IMR-90 (cell line): ENCODE measurements at regions not wholly inside any gene's neighbourhood (a gene's known extent, or its start where the extent isn't known, plus 50 kb on each side); places are given as distances from the start of the nearest gene placed in this dataset.

Source experiments
- ATAC-seq: fragments of 200-7000 bp; cut with Tn5 transposase; 2 replicates; pipeline ENCODE4 v1.9.1; 2020; ENCODE audit warnings: low read depth, mild to moderate bottlenecking, moderate library complexity
- BruUV-seq: library from RNA; stranded (reverse); fragments of 400-500 nt; replicated peaks from 2 replicates; lab custom pipeline; 2021; lab: Mats Ljungman, UMichigan
- CTCF ChIA-PET: fragments of 300-600 bp; formaldehyde crosslinking; extraction: SDS; loops from one replicate; lab custom pipeline; 2021; ENCODE audit warnings: antibody characterized with exemption; lab: Yijun Ruan, JAX
- POLR2A ChIA-PET: fragments of 300-600 bp; sonication (Branson Sonifier 250); formaldehyde crosslinking; loops from one replicate; lab custom pipeline; 2022; ENCODE audit warnings: antibody characterized with exemption; ENCODE audit not compliant: unreplicated experiment; lab: Charles Lee
- DNase-seq: peaks from one replicate; pipeline ENCODE4 v3.0.0; 2013
- H2AFZ ChIP-seq: replicated peaks from 2 replicates; pipeline ENCODE3; 2013; ENCODE audit warnings: low read length, mild to moderate bottlenecking; ENCODE audit not compliant: poor library complexity
- H2AK5ac ChIP-seq: 2 replicates; pipeline ENCODE4 v1.6.1; 2013; ENCODE audit warnings: low read depth, low read length, inconsistent platforms
- H2AK9ac ChIP-seq: replicated peaks from 2 replicates; pipeline ENCODE3; 2013; ENCODE audit warnings: mild to moderate bottlenecking, low read depth, low read length, moderate library complexity; ENCODE audit not compliant: poor library complexity
- H2BK120ac ChIP-seq: 2 replicates; pipeline ENCODE4 v1.6.1; 2013; ENCODE audit warnings: low read depth, low read length, inconsistent platforms
- H2BK15ac ChIP-seq: 3 replicates; pipeline ENCODE4 v1.6.1; 2013; ENCODE audit warnings: low read depth, low read length, inconsistent platforms
- H2BK20ac ChIP-seq: 2 replicates; pipeline ENCODE4 v1.6.1; 2013; ENCODE audit warnings: low read depth, mild to moderate bottlenecking, inconsistent platforms, low read length, moderate library complexity
- H2BK5ac ChIP-seq: 2 replicates; pipeline ENCODE4 v1.6.1; 2013; ENCODE audit warnings: mild to moderate bottlenecking, low read depth, low read length, inconsistent platforms; ENCODE audit not compliant: poor library complexity, severe bottlenecking
- H3K14ac ChIP-seq: replicated peaks from 2 replicates; pipeline ENCODE4 v1.6.1; 2013; ENCODE audit warnings: low read depth, low read length, inconsistent platforms
- H3K18ac ChIP-seq: 2 replicates; pipeline ENCODE4 v1.6.1; 2013; ENCODE audit warnings: low read depth, low read length, control low read depth
- H3K23ac ChIP-seq: 2 replicates; pipeline ENCODE4 v1.6.1; 2013; ENCODE audit warnings: low read depth, low read length, inconsistent platforms
- H3K27ac ChIP-seq: 2 replicates; pipeline ENCODE4 v1.5.1; 2013; ENCODE audit warnings: mild to moderate bottlenecking, control low read depth, low read length; ENCODE audit not compliant: insufficient read depth
- H3K27me3 ChIP-seq: 2 replicates; pipeline ENCODE4 v1.6.1; 2013; ENCODE audit warnings: low read length; ENCODE audit not compliant: control insufficient read depth, insufficient read depth
- H3K36me3 ChIP-seq: 2 replicates; pipeline ENCODE4 v1.6.1; 2013; ENCODE audit warnings: low read length, mixed read lengths; ENCODE audit not compliant: control insufficient read depth, insufficient read depth
- H3K4ac ChIP-seq: 2 replicates; pipeline ENCODE4 v1.6.1; 2013; ENCODE audit warnings: low read depth, low read length, inconsistent platforms
- H3K4me1 ChIP-seq: 2 replicates; pipeline ENCODE4 v1.6.1; 2013; ENCODE audit warnings: low read length, mixed read lengths; ENCODE audit not compliant: control insufficient read depth, insufficient read depth
- H3K4me2 ChIP-seq: 2 replicates; pipeline ENCODE4 v1.6.1; 2013; ENCODE audit warnings: low read depth, mild to moderate bottlenecking, control low read depth, low read length, moderate library complexity
- H3K4me3 ChIP-seq: 2 replicates; pipeline ENCODE4 v1.5.1; 2013; ENCODE audit warnings: low read depth, mild to moderate bottlenecking, control low read depth, low read length, moderate library complexity; ENCODE audit not compliant: insufficient read depth
- H3K56ac ChIP-seq: 2 replicates; pipeline ENCODE4 v1.6.1; 2013; ENCODE audit warnings: low read length, inconsistent platforms; ENCODE audit not compliant: insufficient read depth; ENCODE audit errors: extremely low read depth
- H3K79me1 ChIP-seq, 2 experiments: 2 replicates each; pipeline ENCODE4 v1.6.1; 2013; ENCODE audit warnings: low read length in 2 of 2, inconsistent platforms in 1 of 2, low read depth in 1 of 2
- H3K9ac ChIP-seq: 2 replicates; pipeline ENCODE4 v1.6.1; 2013; ENCODE audit warnings: low read depth, low read length, control low read depth
- H3K9me1 ChIP-seq: 2 replicates; pipeline ENCODE4 v1.6.1; 2013; ENCODE audit warnings: low read length, inconsistent platforms; ENCODE audit not compliant: insufficient read depth
- H3K9me3 ChIP-seq: 2 replicates; pipeline ENCODE4 v1.6.1; 2013; ENCODE audit warnings: low read length; ENCODE audit not compliant: control insufficient read depth, insufficient read depth
- H4K20me1 ChIP-seq: 2 replicates; pipeline ENCODE4 v1.6.1; 2013; ENCODE audit warnings: low read length, inconsistent platforms; ENCODE audit not compliant: insufficient read depth
- H4K5ac ChIP-seq: 2 replicates; pipeline ENCODE4 v1.6.1; 2013; ENCODE audit warnings: mild to moderate bottlenecking, low read depth, low read length, control low read depth
- H4K8ac ChIP-seq, 2 experiments: 2 replicates each; pipeline ENCODE4 v1.6.1; 2013; ENCODE audit warnings: low read depth in 2 of 2, low read length in 2 of 2, control low read depth in 1 of 2, inconsistent platforms in 1 of 2
- H4K91ac ChIP-seq: 2 replicates; pipeline ENCODE4 v1.6.1; 2013; ENCODE audit warnings: low read depth, low read length, inconsistent platforms; ENCODE audit not compliant: insufficient read depth
- BHLHE40 ChIP-seq: fragments of 150-350 bp; IDR thresholded peaks from 2 replicates; pipeline ENCODE4 v1.6.1; 2016; ENCODE audit warnings: mild to moderate bottlenecking, low read depth, low read length
- CTCF ChIP-seq: conservative IDR thresholded peaks from 2 replicates; pipeline ENCODE4 v1.5.1; 2012; ENCODE audit warnings: mild to moderate bottlenecking, low read depth, low read length, improper control_type of control experiment
- MAZ ChIP-seq: IDR thresholded peaks from 2 replicates; pipeline ENCODE4 v1.6.1; 2012; ENCODE audit warnings: low read depth, mild to moderate bottlenecking, low read length, improper control_type of control experiment, moderate library complexity, borderline replicate concordance
- RFX5 ChIP-seq: IDR thresholded peaks from 2 replicates; pipeline ENCODE4 v1.8.0; 2012; ENCODE audit warnings: low read depth, mild to moderate bottlenecking, low read length, moderate library complexity
- SMC3 ChIP-seq: fragments of 150-350 bp; IDR thresholded peaks from 2 replicates; pipeline ENCODE4 v1.6.1; 2016; ENCODE audit warnings: low read depth, mild to moderate bottlenecking, antibody characterized with exemption, low read length, moderate library complexity
- WGBS, 2 experiments: methylation state at CpG; one replicate each; pipeline versions ENCODE4 v1.1.5 to v1.1.7; 2013; ENCODE audit warnings: missing lambda C conversion rate in 2 of 2; ENCODE audit not compliant: insufficient read length in 1 of 2; ENCODE audit errors: extremely low coverage in 2 of 2; 5-methylcytosine and 5-hydroxymethylcytosine counted together
- dilution Hi-C: fragments of 300-500 bp; cut with HindIII; formaldehyde crosslinking; loops from one replicate; pipeline ENCODE4 v1.14.3; 2018; ENCODE audit warnings: low sequenced_read_pairs; ENCODE audit not compliant: unreplicated experiment
- in situ Hi-C: fragments of 300-500 bp; cut with MboI; formaldehyde crosslinking; loops from 3 replicates; pipeline ENCODE4 v1.14.3; 2019; ENCODE audit warnings: low sequenced_read_pairs, inconsistent platforms, mixed read lengths
- intact Hi-C: fragments of 100-400 bp; cut with micrococcal nuclease; formaldehyde crosslinking; loops from 2 replicates; pipeline ENCODE4 v1.10.0; 2022

GRCh38 chr6:2583459-2583858 lies 167.3 kb downstream of the MYLK4 start:
- POLR2A ChIA-PET: no interaction called here
- no peak overlapping the region for H3K56ac ChIP-seq
- no peak overlapping the region for H4K8ac ChIP-seq
- DNase-seq: no peak
- H3K27me3 ChIP-seq: no peaks in the 10 kb centered on the region
- H3K4me1 ChIP-seq: peaks cover 10% of the 10 kb centered on the region
- no peaks in the 10 kb centered on the region for H4K20me1 ChIP-seq
- peaks cover 5% of the 10 kb centered on the region; the same call in 1 of the 2 replicates for H3K9me1 ChIP-seq
- in situ Hi-C loops: no loop called here
- BruUV-seq: no TSS peak
- dilution Hi-C loops: no loop called here
- TF ChIP-seq SMC3 (no peak), BHLHE40 (no peak), RFX5 (no peak), CTCF (no peak), MAZ (no peak)
- no peaks in the 10 kb centered on the region for H3K9me3 ChIP-seq
- no peak overlapping the region for H2AK9ac ChIP-seq
- H4K91ac ChIP-seq: no peak overlapping the region
- no peak overlapping the region for H2BK15ac ChIP-seq
- H3K4me3 ChIP-seq: no peak overlapping the region
- H3K9ac ChIP-seq: no peak overlapping the region
- no peak overlapping the region for H3K14ac ChIP-seq
- WGBS, 2 experiments: 50% methylated on average over 3 of the region's 4 CpGs; no CpG with 5 or more reads in 1 of the 2 experiments
- intact Hi-C loops: no loop called here
- no peak overlapping the region for H3K27ac ChIP-seq
- H3K4ac ChIP-seq: no peak overlapping the region
- no peak overlapping the region for H2AFZ ChIP-seq
- no peak overlapping the region for H4K5ac ChIP-seq
- ATAC-seq: no peak
- no peak overlapping the region for H2BK20ac ChIP-seq
- no peaks in the 10 kb centered on the region for H3K79me1 ChIP-seq
- H2BK5ac ChIP-seq: no peak overlapping the region
- H3K4me2 ChIP-seq: no peak overlapping the region
- no peaks in the 10 kb centered on the region for H3K36me3 ChIP-seq
- H2BK120ac ChIP-seq: no peak overlapping the region
- H2AK5ac ChIP-seq: no peak overlapping the region
- CTCF ChIA-PET: no interaction called here
- H3K18ac ChIP-seq: no peak overlapping the region
- H3K23ac ChIP-seq: no peak overlapping the region
